Astrocyte of the cerebellum (primary cell): ENCODE measurements at regions not wholly inside any gene's neighbourhood (a gene's known extent, or its start where the extent isn't known, plus 50 kb on each side); places are given as distances from the start of the nearest gene placed in this dataset.
"Not testable (repeated sequence)": the region's sequence is repeated elsewhere in the genome, so short reads cannot be mapped to it uniquely, and the experiment has no call there.

Experiments
- DNase-seq: peaks from one replicate; pipeline ENCODE4 v3.0.0-alpha.2; 2011; ENCODE audit warnings: low read depth
- H3K4me3 ChIP-seq: 2 replicates; pipeline ENCODE4 v1.5.1; 2011; ENCODE audit warnings: mild to moderate bottlenecking, low read depth, low read length, moderate library complexity
- CTCF ChIP-seq: IDR thresholded peaks from 2 replicates; pipeline ENCODE4 v1.5.1; 2012; ENCODE audit warnings: low read length, low read depth, moderate library complexity, mild to moderate bottlenecking; ENCODE audit errors: missing control alignments
- in situ Hi-C: cut with HindIII; loops from 2 replicates; pipeline ENCODE4 v1.10.0; 2017; ENCODE audit warnings: low sequenced_read_pairs

DNA sequence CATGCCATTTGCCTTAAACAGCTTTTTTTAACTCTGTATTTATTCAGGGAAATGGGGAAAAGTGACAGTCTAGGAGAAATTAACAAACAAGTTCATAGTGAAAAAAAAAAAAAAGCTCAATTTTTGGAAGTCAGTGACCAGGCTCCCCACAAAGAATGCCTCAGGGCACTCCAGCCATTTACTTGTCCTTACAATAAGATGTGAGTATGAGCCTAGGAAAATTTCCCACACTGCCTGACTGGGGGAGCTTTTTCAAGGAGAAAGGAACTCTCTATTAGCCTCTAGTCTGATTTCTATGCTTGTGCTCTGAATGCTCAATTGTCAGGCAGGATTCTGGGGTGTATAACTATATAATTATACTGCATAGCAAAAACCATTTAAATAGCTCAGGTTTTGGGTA lies 74.9 kb upstream of the NRBF2 start:
- H3K4me3 ChIP-seq: no peak overlapping the region
- no peak for DNase-seq
- in situ Hi-C loops: no loop called here
- no peak for TF ChIP-seq CTCF

- no peak for DNase-seq
- TF ChIP-seq CTCF: no peak
- no peak overlapping the region for H3K4me3 ChIP-seq
- in situ Hi-C loops: no loop called here
Observed at GRCh38 chr10:63057509-63057908, 75.6 kb upstream of the NRBF2 start.

DNA sequence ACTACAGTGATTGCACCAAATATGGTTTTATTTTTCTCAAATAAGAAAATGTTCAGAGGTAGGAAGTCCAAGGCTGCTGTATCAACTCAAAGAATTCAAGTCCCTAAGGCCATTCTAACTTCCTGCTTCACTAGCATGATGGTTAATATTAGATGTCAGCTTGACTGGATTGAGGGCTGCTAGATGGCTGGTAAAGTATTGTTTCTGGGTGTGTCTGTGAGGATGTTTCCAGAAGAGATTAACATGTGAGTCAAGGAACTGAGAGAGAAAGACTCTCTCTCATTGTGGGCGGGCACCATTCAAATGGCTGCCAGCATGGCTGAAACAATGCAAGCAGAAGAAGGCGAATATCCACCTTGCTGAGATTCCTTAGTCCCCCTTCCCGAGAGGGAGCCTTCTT lies 77.4 kb upstream of the NRBF2 start:
- no peak for DNase-seq
- no peak for TF ChIP-seq CTCF
- no peak overlapping the region for H3K4me3 ChIP-seq
- in situ Hi-C loops: no loop called here

GRCh38 chr10:63054889-63055611 lies 78.1 kb upstream of the NRBF2 start:
- no peak for DNase-seq
- H3K4me3 ChIP-seq: no peak overlapping the region
- no peak for TF ChIP-seq CTCF
- in situ Hi-C loops: no loop called here

DNA sequence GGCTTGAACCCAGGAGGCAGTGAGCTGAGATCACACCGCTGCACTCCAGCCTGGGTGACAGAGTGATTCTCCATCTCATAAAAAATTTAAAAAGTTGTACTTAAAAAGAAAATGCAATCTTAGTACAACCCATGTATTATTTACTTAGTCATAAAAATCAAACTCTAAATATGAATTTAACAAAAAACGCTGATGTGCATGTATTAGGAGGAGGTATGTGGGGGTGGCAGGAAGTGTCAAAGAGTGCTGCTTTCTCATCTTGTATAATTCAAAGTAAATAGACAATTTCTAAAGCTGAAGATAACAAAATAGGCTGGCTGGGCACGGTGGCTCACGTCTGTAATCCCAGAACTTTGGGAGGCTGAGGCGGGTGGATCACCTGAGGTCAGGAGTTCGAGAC lies 81.0 kb upstream of the NRBF2 start:
- DNase-seq: no peak
- in situ Hi-C loops: no loop called here
- no peak overlapping the region for H3K4me3 ChIP-seq
- no peak for TF ChIP-seq CTCF

GRCh38 chr10:63042256-63042655 lies 90.9 kb upstream of the NRBF2 start:
- TF ChIP-seq CTCF: no peak
- in situ Hi-C loops: no loop called here
- DNase-seq: no peak
- no peak overlapping the region for H3K4me3 ChIP-seq

DNA sequence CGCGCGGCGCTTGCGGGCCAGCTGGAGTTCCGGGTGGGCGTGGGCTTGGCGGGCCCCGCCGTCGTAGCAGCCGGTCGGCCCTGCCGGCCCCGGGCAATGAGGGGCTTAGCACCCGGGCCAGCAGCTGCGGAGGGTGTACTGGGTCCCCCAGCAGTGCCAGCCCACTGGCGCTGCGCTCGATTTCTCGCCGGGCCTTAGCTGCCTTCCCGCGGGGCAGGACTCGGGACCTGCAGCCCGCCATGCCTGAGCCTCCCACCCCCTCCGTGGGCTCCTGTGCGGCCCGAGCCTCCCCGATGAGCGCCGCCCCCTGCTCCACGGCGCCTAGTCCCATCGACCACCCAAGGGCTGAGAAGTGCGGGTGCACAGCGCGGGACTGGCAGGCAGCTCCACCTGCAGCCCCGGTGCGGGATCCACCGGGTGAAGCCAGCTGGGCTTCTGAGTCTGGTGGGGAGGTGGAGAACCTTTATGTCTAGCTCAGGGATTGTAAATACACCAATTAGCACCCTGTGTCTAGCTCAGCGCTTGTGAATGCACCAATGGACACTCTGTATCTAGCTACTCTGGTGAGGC lies 99.4 kb upstream of the NRBF2 start:
- DNase-seq, in situ Hi-C loops, H3K4me3 ChIP-seq: not testable (repeated sequence)
